Uterus (tissue), 3 donors: ENCODE measurements at regions not wholly inside any gene's neighbourhood (a gene's known extent, or its start where the extent isn't known, plus 50 kb on each side); places are given as distances from the start of the nearest gene placed in this dataset.

Experiments used
- DNase-seq, 2 donors: peaks; one replicate each; pipeline ENCODE4 v3.0.0-alpha.2; 2019 to 2020
- H3K27ac ChIP-seq, 2 donors: fragments of 200-600 bp; sonication (generic); 1 replicate in 1 of 2; 2 replicates in 1 of 2; pipeline ENCODE4 v1.5.1; 2016 to 2018
- H3K27me3 ChIP-seq, 2 donors: fragments of 200-600 bp; sonication (generic); one replicate each; pipeline ENCODE4 v1.5.1; 2018 to 2019; ENCODE audit warnings: control low read depth in 1 of 2
- H3K36me3 ChIP-seq, 2 donors: fragments of 200-600 bp; sonication (generic); one replicate each; pipeline ENCODE4 v1.5.1; 2019; ENCODE audit warnings: control low read depth in 1 of 2
- H3K4me1 ChIP-seq, 2 donors: fragments of 200-600 bp; sonication (generic); one replicate each; pipeline ENCODE4 v1.5.1; 2018 to 2019; ENCODE audit warnings: control low read depth in 1 of 2
- H3K4me3 ChIP-seq, 2 donors: fragments of 200-600 bp; sonication (generic); 1 replicate in 1 of 2; 2 replicates in 1 of 2; pipeline ENCODE4 v1.5.1; 2018 to 2019; ENCODE audit warnings: mild to moderate bottlenecking in 1 of 2
- H3K9me3 ChIP-seq, 2 donors: fragments of 200-600 bp; sonication (generic); one replicate each; pipeline ENCODE4 v1.5.1; 2019; ENCODE audit warnings: control low read depth in 1 of 2
- CTCF ChIP-seq, 4 experiments: fragments of 200-600 bp in 2 of 4; fragments of 450-650 bp in 2 of 4; sonication (generic) in 2 of 4; IDR thresholded peaks; one replicate each; pipeline ENCODE4 v1.5.1; 2016 to 2019; ENCODE audit warnings: antibody characterized with exemption in 4 of 4, mild to moderate bottlenecking in 2 of 4, moderate library complexity in 1 of 4
- POLR2A ChIP-seq, 2 donors: fragments of 450-650 bp; IDR thresholded peaks; one replicate each; pipeline ENCODE4 v1.6.1; 2016; ENCODE audit warnings: antibody characterized with exemption in 2 of 2, mild to moderate bottlenecking in 1 of 2, moderate library complexity in 1 of 2
- intact Hi-C: fragments of 100-400 bp; cut with DNase I; formaldehyde crosslinking; loops from one replicate; pipeline ENCODE4 v1.15.1; 2023; ENCODE audit warnings: low total_unique reads
- donor health status: DM: yes; HTN: yes; CAD: no.

DNA sequence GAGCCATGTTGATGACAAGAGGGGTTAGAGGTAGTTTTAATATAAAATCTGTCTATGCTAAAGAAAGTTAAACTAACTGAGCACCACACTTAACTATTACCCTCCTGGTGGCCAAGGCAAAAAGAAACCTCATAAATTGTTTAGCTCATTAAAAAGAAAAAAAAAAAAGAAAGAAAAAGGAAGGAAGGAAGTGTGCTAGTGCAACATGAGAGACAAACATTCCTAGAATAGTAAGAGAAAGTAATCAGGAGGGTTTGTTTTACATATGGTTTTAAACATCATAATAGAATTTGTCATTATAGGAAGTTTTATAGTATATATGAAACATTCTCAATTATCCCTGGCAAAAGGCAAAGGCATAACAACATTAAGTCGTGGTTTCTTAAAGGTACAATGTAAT is 152.3 kb downstream of the SNX18 start:
- no peak for DNase-seq
- Histone ChIP-seq H3K9me3 (no peaks in the 10 kb centered on the region), H3K4me3 (no peak overlapping the region), H3K27ac (no peak overlapping the region), H3K27me3 (no peaks in the 10 kb centered on the region), H3K4me1 (no peaks in the 10 kb centered on the region), H3K36me3 (no peaks in the 10 kb centered on the region)
- TF ChIP-seq CTCF (IDR thresholded peaks at IDR 0.05): no peak
- no peak for TF ChIP-seq POLR2A (IDR thresholded peaks at IDR 0.05)
- intact Hi-C loops: no loop called here

DNA sequence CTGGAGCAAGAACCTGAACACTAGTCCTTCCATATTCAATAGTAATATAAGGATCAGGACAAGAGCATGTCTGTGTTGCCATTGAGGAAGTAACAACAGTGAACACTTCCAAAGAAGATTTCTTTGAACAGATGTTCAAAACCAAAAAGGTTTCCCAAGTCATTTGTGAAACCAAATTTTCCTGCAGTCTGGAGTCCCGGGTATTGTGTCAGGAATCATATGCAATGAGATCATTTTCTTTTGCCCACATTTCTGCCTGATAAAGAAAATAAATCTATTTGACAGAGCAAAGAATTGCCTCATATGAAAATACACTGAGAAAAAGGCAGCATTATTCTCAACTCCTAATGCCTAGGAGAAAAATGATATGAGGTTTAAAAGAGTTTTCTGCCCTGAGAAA is 151.7 kb downstream of the SNX18 start:
- no peaks in the 10 kb centered on the region for H3K27me3 ChIP-seq
- no peak for DNase-seq

DNA sequence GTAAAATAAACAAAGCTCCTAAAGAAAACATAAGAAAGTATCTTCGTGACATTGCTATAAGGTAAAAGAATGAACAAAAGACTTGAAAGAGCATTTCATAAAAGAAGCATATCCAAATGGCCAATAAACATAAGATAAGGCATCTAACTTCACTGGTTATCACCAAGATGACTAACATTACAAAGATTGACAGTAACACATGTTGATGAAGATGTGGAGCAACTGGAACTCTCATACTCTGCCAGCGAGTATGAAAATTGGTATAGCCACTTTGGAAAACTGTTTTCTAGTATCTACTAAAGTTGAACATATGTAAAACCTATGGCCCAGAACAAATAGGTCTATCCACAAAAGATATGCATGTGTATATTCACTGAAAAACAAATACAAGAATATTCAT is 150.5 kb downstream of the SNX18 start:
- Histone ChIP-seq H3K27me3 (no peaks in the 10 kb centered on the region), H3K9me3 (no peaks in the 10 kb centered on the region), H3K4me3 (no peak overlapping the region), H3K27ac (no peak overlapping the region), H3K4me1 (no peaks in the 10 kb centered on the region), H3K36me3 (no peaks in the 10 kb centered on the region)
- no peak for DNase-seq
- intact Hi-C loops: no loop called here
- TF ChIP-seq POLR2A (IDR thresholded peaks at IDR 0.05) (no peak), CTCF (IDR thresholded peaks at IDR 0.05) (no peak)

More for the DNA sequence above, 151.7 kb downstream of the SNX18 start:
- Histone ChIP-seq H3K27ac (no peak overlapping the region), H3K36me3 (no peaks in the 10 kb centered on the region), H3K4me1 (no peaks in the 10 kb centered on the region), H3K4me3 (no peak overlapping the region), H3K9me3 (no peaks in the 10 kb centered on the region)
- intact Hi-C loops: no loop called here
- no peak for TF ChIP-seq POLR2A (IDR thresholded peaks at IDR 0.05)
- no peak for TF ChIP-seq CTCF (IDR thresholded peaks at IDR 0.05)

DNA sequence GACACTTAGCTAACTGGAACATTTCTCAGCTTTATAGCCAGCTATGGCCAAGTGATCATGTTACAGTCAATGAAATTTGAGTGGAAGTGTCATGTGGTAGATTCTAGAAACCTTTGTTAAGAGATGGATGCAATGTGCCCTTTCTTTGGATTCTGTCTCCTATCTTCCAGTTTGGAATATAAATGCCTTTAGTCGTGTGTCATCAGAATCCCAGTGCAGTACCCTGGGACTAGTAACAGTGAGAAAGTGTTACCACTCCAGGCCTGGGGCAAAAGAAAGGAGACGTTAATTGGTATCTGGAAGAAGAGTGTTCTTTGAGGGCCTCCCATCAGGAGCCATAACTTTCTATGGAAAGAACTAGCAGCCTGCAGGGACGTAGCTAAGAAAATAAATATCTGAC is 149.6 kb downstream of the SNX18 start:
- Histone ChIP-seq H3K4me3 (no peak overlapping the region), H3K27ac (no peak overlapping the region), H3K36me3 (no peaks in the 10 kb centered on the region), H3K9me3 (no peaks in the 10 kb centered on the region), H3K27me3 (no peaks in the 10 kb centered on the region), H3K4me1 (no peaks in the 10 kb centered on the region)
- intact Hi-C loops: no loop called here
- TF ChIP-seq POLR2A (IDR thresholded peaks at IDR 0.05) (no peak), CTCF (IDR thresholded peaks at IDR 0.05) (no peak)
- DNase-seq: no peak

GRCh38 chr5:54663866-54664265 is 146.3 kb downstream of the SNX18 start:
- Histone ChIP-seq H3K36me3 (no peaks in the 10 kb centered on the region), H3K4me1 (no peaks in the 10 kb centered on the region), H3K27ac (peak overlapping the region; percentile 15 to 17), H3K4me3 (no peak overlapping the region), H3K27me3 (no peaks in the 10 kb centered on the region), H3K9me3 (no peaks in the 10 kb centered on the region)
- TF ChIP-seq POLR2A (IDR thresholded peaks at IDR 0.05) (no peak), CTCF (IDR thresholded peaks at IDR 0.05) (no peak)
- peak; percentile 46 to 61 for DNase-seq
- intact Hi-C loops: no loop called here
